22Rv1 (cell line): ENCODE measurements at regions not wholly inside any gene's neighbourhood (a gene's known extent, or its start where the extent isn't known, plus 50 kb on each side); places are given as distances from the start of the nearest gene placed in this dataset.
"Not testable (repeated sequence)": the region's sequence is repeated elsewhere in the genome, so short reads cannot be mapped to it uniquely, and the experiment has no call there.

ENCODE experiments used
- CTCF ChIP-seq: fragments of 450-650 bp; IDR thresholded peaks from 2 replicates; pipeline ENCODE4 v1.5.1; 2017; ENCODE audit warnings: mild to moderate bottlenecking
- ZFX ChIP-seq: fragments of 450-650 bp; IDR thresholded peaks from 2 replicates; pipeline ENCODE4 v1.6.1; 2017; ENCODE audit warnings: antibody characterized with exemption, borderline replicate concordance

- TF ChIP-seq CTCF, ZFX: not testable (repeated sequence)
Measured at GRCh38 chr7:153974603-153975002, 77.6 kb upstream of the DPP6 start.
